Type B pancreatic cell (in vitro differentiated cells): ENCODE measurements at regions not wholly inside any gene's neighbourhood (a gene's known extent, or its start where the extent isn't known, plus 50 kb on each side); places are given as distances from the start of the nearest gene placed in this dataset.
"Not testable (repeated sequence)": the region's sequence is repeated elsewhere in the genome, so short reads cannot be mapped to it uniquely, and the experiment has no call there.

ENCODE experiments used
- DNase-seq: peaks from one replicate; pipeline ENCODE4 v3.0.0; 2021; ENCODE audit warnings: mixed read lengths; ENCODE audit not compliant: unreplicated experiment; ENCODE audit errors: extremely low spot score
- H3K27ac Mint-ChIP-seq: 2 replicates; pipeline ENCODE4 v1.8.0; 2021; ENCODE audit warnings: mild to moderate bottlenecking, mixed read lengths
- H3K27me3 Mint-ChIP-seq: 2 replicates; pipeline ENCODE4 v1.8.0; 2021; ENCODE audit warnings: mixed read lengths
- H3K36me3 Mint-ChIP-seq: 2 replicates; pipeline ENCODE4 v1.8.0; 2021; ENCODE audit warnings: mixed read lengths
- H3K4me1 Mint-ChIP-seq: one replicate; pipeline ENCODE4 v1.8.0; 2021; ENCODE audit warnings: mixed read lengths; ENCODE audit not compliant: unreplicated experiment
- H3K4me3 Mint-ChIP-seq: 2 replicates; pipeline ENCODE4 v1.8.0; 2021; ENCODE audit warnings: mild to moderate bottlenecking, mixed read lengths
- H3K9me3 Mint-ChIP-seq: 2 replicates; pipeline ENCODE4 v1.8.0; 2021; ENCODE audit warnings: mixed read lengths
- CTCF ChIP-seq: fragments of 200-600 bp; sonication (generic); conservative IDR thresholded peaks from 2 replicates; pipeline ENCODE4 v1.5.0; 2021; ENCODE audit warnings: antibody characterized with exemption, mild to moderate bottlenecking

GRCh38 chr2:182503886-182504285, 77.0 kb upstream of the PDE1A start:
- Mint-ChIP-seq H3K27ac (no peak overlapping the region), H3K4me1 (peaks cover 9% of the 10 kb centered on the region), H3K36me3 (no peaks in the 10 kb centered on the region), H3K9me3 (no peaks in the 10 kb centered on the region), H3K27me3 (no peaks in the 10 kb centered on the region), H3K4me3 (no peak overlapping the region)
- no peak for TF ChIP-seq CTCF
- DNase-seq: no peak

DNA sequence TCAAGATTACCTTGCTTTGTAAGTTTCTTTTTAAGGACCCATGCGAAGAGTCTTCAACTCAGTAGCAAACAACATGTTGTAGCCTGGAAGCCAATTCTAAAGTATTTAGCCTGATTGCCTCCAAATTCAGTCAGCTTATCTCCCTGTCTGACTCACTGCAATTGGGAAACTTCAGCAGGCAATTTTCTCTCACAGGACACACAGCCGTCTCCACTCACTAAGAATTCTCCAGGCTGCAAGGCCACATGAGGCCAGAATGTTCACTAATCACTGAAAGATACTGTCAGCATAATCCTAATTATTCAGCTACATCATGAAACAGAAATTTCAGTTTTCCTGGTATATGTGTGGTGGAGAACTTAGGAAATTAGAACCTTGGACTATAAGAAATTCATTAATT, 78.1 kb upstream of the PDE1A start:
- DNase-seq: no peak
- Mint-ChIP-seq H3K9me3 (no peaks in the 10 kb centered on the region), H3K36me3 (no peaks in the 10 kb centered on the region), H3K4me1 (peaks cover 9% of the 10 kb centered on the region), H3K27me3 (no peaks in the 10 kb centered on the region), H3K27ac (no peak overlapping the region), H3K4me3 (no peak overlapping the region)
- no peak for TF ChIP-seq CTCF

- Mint-ChIP-seq H3K9me3 (no peaks in the 10 kb centered on the region), H3K27ac (no peak overlapping the region), H3K4me1 (peaks cover 9% of the 10 kb centered on the region), H3K36me3 (no peaks in the 10 kb centered on the region), H3K27me3 (no peaks in the 10 kb centered on the region), H3K4me3 (no peak overlapping the region)
- DNase-seq: no peak
- no peak for TF ChIP-seq CTCF
Measured at GRCh38 chr2:182506606-182507005, 79.8 kb upstream of the PDE1A start.

DNA sequence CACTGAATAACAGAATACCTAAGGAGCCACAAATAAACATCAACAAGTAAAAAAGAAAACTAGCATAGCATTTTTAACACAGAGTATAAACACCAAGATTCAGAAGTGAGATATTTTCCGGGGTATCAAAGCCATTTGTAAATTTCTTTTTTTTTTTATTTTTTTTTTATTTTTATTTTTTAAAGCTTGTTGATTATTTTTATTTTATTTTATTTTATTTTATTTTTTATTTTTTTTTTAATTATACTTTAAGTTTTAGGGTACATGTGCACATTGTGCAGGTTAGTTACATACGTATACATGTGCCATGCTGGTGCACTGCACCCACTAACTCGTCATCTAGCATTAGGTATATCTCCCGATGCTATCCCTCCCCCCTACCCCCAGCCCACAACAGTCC, 81.7 kb upstream of the PDE1A start:
- not testable (repeated sequence) for H3K4me1 Mint-ChIP-seq, H3K27me3 Mint-ChIP-seq, H3K27ac Mint-ChIP-seq, DNase-seq, H3K9me3 Mint-ChIP-seq, H3K4me3 Mint-ChIP-seq, H3K36me3 Mint-ChIP-seq

DNA sequence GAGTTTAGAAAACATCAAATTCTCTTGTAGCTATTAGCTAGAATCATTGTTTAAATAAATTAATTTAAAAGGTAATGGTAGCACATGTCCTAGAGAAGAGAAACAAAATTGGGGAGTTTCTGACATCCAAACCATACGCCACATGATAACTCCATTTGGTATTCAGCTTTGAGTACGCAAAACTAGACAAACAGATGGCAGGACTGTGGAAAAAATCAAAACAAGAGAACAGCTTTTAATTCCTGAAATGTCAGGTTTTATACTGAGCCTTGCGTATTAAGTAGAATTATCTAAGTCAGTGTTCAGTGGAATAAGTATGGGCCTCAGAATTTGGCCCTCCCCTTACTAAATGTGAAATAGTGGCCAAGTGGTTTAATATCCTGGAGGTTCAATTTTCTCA, 82.4 kb upstream of the PDE1A start:
- no peaks in the 10 kb centered on the region for H3K36me3 Mint-ChIP-seq
- H3K27me3 Mint-ChIP-seq: no peaks in the 10 kb centered on the region
- H3K4me3 Mint-ChIP-seq: no peak overlapping the region
- DNase-seq: no peak
- peaks cover 9% of the 10 kb centered on the region for H3K4me1 Mint-ChIP-seq
- no peak for TF ChIP-seq CTCF
- H3K9me3 Mint-ChIP-seq: no peaks in the 10 kb centered on the region
- no peak overlapping the region for H3K27ac Mint-ChIP-seq

DNA sequence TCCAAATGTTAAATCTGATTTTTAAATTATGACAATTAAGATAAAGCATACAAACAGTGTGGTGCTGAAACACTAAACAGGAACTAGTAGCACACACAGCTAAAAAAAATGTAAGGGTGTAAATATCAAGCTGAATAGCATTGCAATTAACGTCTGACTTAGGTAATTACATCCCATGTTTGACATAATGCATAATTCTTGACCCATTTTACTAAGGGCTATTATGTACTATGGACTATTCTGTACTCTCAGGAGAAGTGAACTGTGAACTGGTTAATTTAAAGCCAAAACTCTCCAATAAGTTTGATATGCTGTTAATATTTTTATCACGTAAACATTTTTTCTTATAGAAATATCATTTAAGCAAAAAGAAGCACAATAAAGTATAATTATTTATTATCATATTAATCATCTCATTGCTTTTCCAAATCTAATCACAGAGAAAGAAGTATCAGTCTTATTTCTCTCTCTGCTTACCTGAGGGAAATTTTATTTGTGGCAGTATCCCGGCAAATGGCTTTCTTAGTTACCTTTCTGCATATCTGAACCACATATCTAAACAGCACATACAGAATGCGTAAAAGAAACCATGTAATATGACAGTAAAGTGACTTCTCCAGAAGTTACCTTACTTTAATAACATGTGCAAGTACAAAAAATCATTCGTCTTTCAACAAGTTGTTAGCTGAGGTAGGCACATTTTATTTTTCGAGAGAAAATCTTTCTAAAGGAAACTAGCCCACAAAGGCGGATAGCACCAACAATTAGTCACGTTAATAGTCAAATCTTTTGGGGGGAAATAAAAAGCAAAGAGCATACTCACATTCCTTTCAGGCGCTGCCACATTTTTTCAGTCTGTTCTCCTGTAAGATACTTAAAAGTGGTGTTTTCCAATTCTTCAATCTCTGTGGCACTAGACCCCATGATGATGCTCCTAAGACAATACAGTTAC, 94.9 kb upstream of the PDE1A start:
- peaks cover 3% of the 10 kb centered on the region for H3K4me1 Mint-ChIP-seq
- DNase-seq: no peak
- no peak overlapping the region for H3K27ac Mint-ChIP-seq
- no peaks in the 10 kb centered on the region for H3K36me3 Mint-ChIP-seq
- no peaks in the 10 kb centered on the region for H3K27me3 Mint-ChIP-seq
- peak overlapping the region; percentile 65 for H3K4me3 Mint-ChIP-seq
- TF ChIP-seq CTCF: no peak
- no peaks in the 10 kb centered on the region for H3K9me3 Mint-ChIP-seq
